Peyer's patch (tissue), 4 donors: ENCODE measurements at regions not wholly inside any gene's neighbourhood (a gene's known extent, or its start where the extent isn't known, plus 50 kb on each side); places are given as distances from the start of the nearest gene placed in this dataset.

Experiments used
- CTCF ChIP-seq, 6 experiments: fragments of 450-650 bp in 4 of 6; fragments of 200-600 bp in 2 of 6; sonication (generic) in 1 of 6; IDR thresholded peaks; one replicate each; pipeline ENCODE4 v1.5.1; 2017 to 2019; ENCODE audit warnings: antibody characterized with exemption in 6 of 6, mild to moderate bottlenecking in 3 of 6, moderate library complexity in 1 of 6
- POLR2A ChIP-seq, 2 donors: fragments of 450-650 bp; IDR thresholded peaks; one replicate each; pipeline ENCODE4 v1.5.1; 2017; ENCODE audit warnings: antibody characterized with exemption in 2 of 2, mild to moderate bottlenecking in 2 of 2, moderate library complexity in 2 of 2

- no peak for TF ChIP-seq CTCF (IDR thresholded peaks at IDR 0.05)
- no peak for TF ChIP-seq POLR2A (IDR thresholded peaks at IDR 0.05)
These were observed 163.0 kb downstream of the RPS12 start for GRCh38 chr6:132977413-132977812.
